ENCODE measurements at regions not wholly inside any gene's neighbourhood (a gene's known extent, or its start where the extent isn't known, plus 50 kb on each side); places are given as distances from the start of the nearest gene placed in this dataset.
A peak's percentile ranks its signal among the peaks of the same experiment; 100 is the strongest.

DNA sequence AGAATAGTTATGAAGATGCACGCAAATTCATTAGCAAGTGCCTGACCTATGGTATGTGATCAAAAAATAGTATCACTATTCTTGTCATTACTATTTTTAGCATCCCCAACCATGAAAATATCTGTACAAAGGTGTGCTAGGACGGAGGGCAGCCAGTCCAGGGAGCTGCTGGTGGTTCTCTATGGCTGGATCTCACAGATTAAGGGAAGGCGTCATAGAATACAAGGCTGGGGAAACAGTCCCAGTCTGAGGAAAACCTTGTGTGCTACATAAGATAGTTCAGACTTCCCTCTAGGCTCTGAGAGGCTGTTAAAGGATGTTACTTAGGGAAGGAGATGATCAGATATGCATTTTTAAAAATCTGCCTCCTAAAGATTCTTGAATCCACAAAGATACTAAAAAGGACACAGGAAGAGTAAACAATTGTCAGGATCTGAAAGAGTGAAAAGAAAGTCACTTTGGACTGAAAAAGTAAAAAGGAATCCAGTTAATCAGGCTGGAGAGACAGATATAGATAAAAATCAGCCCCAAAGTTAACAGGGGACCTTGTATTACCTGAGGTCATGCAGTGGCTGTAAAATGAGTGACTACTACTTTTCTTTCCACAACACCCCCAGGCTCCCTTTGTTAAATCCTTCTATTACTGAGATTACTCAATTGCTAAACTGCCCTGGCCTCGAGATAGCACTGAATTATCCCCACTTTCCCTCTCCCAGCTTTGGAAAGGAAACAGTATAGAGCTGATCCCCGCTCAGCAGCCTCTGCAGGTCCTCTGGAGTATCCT is 108.6 kb downstream of the MAB21L3 start:
- no peaks in the 10 kb centered on the region for H3K27me3 Mint-ChIP-seq
- DNase-seq (ENCODE audit: low spot score, unreplicated experiment): no peak
- TF ChIP-seq, protein P1, sequence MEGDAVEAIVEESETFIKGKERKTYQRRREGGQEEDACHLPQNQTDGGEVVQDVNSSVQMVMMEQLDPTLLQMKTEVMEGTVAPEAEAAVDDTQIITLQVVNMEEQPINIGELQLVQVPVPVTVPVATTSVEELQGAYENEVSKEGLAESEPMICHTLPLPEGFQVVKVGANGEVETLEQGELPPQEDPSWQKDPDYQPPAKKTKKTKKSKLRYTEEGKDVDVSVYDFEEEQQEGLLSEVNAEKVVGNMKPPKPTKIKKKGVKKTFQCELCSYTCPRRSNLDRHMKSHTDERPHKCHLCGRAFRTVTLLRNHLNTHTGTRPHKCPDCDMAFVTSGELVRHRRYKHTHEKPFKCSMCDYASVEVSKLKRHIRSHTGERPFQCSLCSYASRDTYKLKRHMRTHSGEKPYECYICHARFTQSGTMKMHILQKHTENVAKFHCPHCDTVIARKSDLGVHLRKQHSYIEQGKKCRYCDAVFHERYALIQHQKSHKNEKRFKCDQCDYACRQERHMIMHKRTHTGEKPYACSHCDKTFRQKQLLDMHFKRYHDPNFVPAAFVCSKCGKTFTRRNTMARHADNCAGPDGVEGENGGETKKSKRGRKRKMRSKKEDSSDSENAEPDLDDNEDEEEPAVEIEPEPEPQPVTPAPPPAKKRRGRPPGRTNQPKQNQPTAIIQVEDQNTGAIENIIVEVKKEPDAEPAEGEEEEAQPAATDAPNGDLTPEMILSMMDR (IDR thresholded peaks at IDR 0.05; ENCODE audit: unreplicated experiment): no peak
- no peak overlapping the region for H3K4me3 Mint-ChIP-seq (ENCODE audit: low read depth)
- no peak overlapping the region for H3K27ac Mint-ChIP-seq
- H3K9me3 Mint-ChIP-seq (ENCODE audit: low read depth): no peaks in the 10 kb centered on the region
- no peaks in the 10 kb centered on the region for H3K36me3 Mint-ChIP-seq (ENCODE audit: insufficient read depth)
- peaks cover 10% of the 10 kb centered on the region for H3K4me1 Mint-ChIP-seq (ENCODE audit: low read depth)

DNA sequence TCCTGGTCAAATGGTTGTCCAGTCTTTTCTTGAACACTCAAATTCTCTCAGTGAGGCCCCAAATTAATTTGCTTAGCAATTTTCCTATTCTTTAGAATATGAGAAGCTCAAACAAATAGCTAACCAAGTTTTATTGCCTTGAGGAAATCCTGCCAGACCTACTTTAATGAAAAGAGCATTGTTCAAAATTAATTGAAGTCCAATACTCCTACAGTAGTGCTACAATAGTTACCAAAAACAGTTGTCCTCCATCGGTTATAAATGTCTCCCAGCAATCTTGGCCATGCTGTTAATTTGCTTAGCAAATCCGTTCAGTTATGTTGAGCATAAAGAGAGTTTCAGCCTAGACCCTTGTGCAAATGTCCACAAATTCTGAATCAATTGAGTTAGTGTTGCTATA is 112.9 kb downstream of the MAB21L3 start:
- H3K4me1 Mint-ChIP-seq (ENCODE audit: low read depth): peaks cover 21% of the 10 kb centered on the region
- no peak for DNase-seq (ENCODE audit: low spot score, unreplicated experiment)
- no peak overlapping the region for H3K4me3 Mint-ChIP-seq (ENCODE audit: low read depth)
- H3K27ac Mint-ChIP-seq: no peak overlapping the region
- TF ChIP-seq, protein P1 (IDR thresholded peaks at IDR 0.05; ENCODE audit: unreplicated experiment): no peak
- H3K27me3 Mint-ChIP-seq: no peaks in the 10 kb centered on the region
- H3K9me3 Mint-ChIP-seq (ENCODE audit: low read depth): no peaks in the 10 kb centered on the region
- H3K36me3 Mint-ChIP-seq (ENCODE audit: insufficient read depth): no peaks in the 10 kb centered on the region

DNA sequence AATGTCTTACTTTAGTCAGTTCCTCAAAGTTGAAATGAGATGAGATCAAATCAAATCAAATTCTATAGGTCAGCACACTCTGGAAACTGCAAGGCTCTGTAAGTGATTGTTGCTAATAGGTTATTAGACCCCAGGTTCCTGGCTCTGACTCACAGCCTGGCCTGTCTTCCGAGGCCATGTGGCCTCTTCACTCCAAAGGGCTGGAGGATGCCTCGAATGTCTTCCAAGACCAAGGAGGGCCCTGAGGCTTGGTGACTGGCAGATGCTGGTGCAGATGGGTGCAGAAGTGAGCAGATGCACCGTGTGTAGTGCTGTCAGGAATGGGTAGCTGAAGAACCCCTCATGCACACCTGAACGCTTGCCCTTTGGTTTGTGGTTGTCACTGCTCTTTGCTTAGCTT is 113.4 kb downstream of the MAB21L3 start:
- H3K27ac Mint-ChIP-seq: peak overlapping the region; percentile 85
- no peaks in the 10 kb centered on the region for H3K36me3 Mint-ChIP-seq (ENCODE audit: insufficient read depth)
- H3K27me3 Mint-ChIP-seq: no peaks in the 10 kb centered on the region
- H3K9me3 Mint-ChIP-seq (ENCODE audit: low read depth): no peaks in the 10 kb centered on the region
- no peak overlapping the region for H3K4me3 Mint-ChIP-seq (ENCODE audit: low read depth)
- peaks cover 21% of the 10 kb centered on the region for H3K4me1 Mint-ChIP-seq (ENCODE audit: low read depth)
- no peak for DNase-seq (ENCODE audit: low spot score, unreplicated experiment)
- TF ChIP-seq, protein P1 (IDR thresholded peaks at IDR 0.05; ENCODE audit: unreplicated experiment): no peak

DNA sequence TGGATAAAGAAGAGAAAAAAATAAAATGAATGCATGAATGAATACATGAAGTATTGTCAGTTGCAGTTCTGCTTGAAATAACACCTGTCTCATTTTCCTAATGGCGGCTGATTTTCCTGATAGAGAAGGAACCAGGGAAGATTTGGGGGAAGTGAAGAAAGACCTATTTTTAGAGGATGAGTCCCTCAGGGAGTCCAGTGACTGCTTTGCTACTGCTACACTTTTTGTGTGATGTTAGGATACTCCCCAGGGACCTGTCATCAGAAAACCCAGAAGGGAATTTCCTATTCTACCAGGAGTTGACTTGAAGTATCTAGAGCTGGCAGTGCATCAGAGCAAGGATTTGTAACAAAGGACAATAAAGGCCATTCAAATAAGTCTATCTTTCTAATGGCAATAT is 114.8 kb downstream of the MAB21L3 start:
- TF ChIP-seq, protein P1 (IDR thresholded peaks at IDR 0.05; ENCODE audit: unreplicated experiment): no peak
- Mint-ChIP-seq H3K27me3 (no peaks in the 10 kb centered on the region), H3K36me3 (ENCODE audit: insufficient read depth) (no peaks in the 10 kb centered on the region), H3K27ac (no peak overlapping the region), H3K9me3 (ENCODE audit: low read depth) (no peaks in the 10 kb centered on the region), H3K4me3 (ENCODE audit: low read depth) (no peak overlapping the region), H3K4me1 (ENCODE audit: low read depth) (peaks cover 20% of the 10 kb centered on the region)
- no peak for DNase-seq (ENCODE audit: low spot score, unreplicated experiment)

DNA sequence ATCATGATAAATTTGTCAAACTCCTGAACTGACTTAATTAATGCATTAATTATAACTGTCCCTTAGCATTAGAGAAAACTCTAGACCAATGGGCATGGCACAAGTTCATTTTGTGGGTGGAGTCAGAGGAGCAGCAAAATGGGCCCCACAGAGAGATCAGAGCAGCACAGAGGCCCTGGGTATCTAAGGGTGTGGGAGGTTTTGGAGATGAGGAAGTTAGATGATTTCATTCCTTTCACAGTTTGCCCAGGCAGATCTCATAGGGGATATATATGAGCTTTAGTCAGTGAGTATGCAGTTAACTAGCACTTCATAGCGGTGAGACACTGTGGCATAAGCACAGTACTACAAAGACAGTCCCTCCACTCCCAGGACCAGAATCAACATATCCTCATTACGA is 117.3 kb downstream of the MAB21L3 start:
- Mint-ChIP-seq H3K4me1 (ENCODE audit: low read depth) (peaks cover 20% of the 10 kb centered on the region), H3K9me3 (ENCODE audit: low read depth) (no peaks in the 10 kb centered on the region), H3K27me3 (no peaks in the 10 kb centered on the region), H3K27ac (no peak overlapping the region), H3K4me3 (ENCODE audit: low read depth) (no peak overlapping the region), H3K36me3 (ENCODE audit: insufficient read depth) (no peaks in the 10 kb centered on the region)
- TF ChIP-seq, protein P1 (IDR thresholded peaks at IDR 0.05; ENCODE audit: unreplicated experiment): no peak
- DNase-seq (ENCODE audit: low spot score, unreplicated experiment): no peak

All from progenitor cell of endocrine pancreas (in vitro differentiated cells).